ENCODE measurements at regions not wholly inside any gene's neighbourhood (a gene's known extent, or its start where the extent isn't known, plus 50 kb on each side); places are given as distances from the start of the nearest gene placed in this dataset.

- Histone ChIP-seq H3K36me3 (replicated peaks; ENCODE audit: low read depth, low read length) (no peaks in the 10 kb centered on the region), H3K9me3 (ENCODE audit: insufficient read depth, low read length) (no peaks in the 10 kb centered on the region), H3K27ac (ENCODE audit: low read length) (no peak overlapping the region), H3K27me3 (ENCODE audit: low read depth, low read length) (0 out of 2 replicates have a peak, but pooled peaks cover 8% of the 10 kb centered on the region), H3K79me2 (ENCODE audit: low read length) (no peaks in the 10 kb centered on the region), H3K4me2 (ENCODE audit: low read length) (no peak overlapping the region), H2AFZ (ENCODE audit: low read depth, low read length) (no peak overlapping the region), H3K9ac (ENCODE audit: low read length) (no peak overlapping the region), H4K20me1 (ENCODE audit: insufficient read depth, low read length) (no peaks in the 10 kb centered on the region), H3K4me3 (ENCODE audit: low read length) (no peak overlapping the region), H3K4me1 (ENCODE audit: low read length) (peaks cover 5% of the 10 kb centered on the region)
- TF ChIP-seq CTCF (IDR thresholded peaks at IDR 0.05; ENCODE audit: low read depth, low read length) (no peak), EZH2phosphoT487 (IDR thresholded peaks at IDR 0.05; ENCODE audit: low read depth) (no peak)
These were observed 634.1 kb upstream of the CADM1 start for GRCh38 chr11:116138280-116138679.

- Histone ChIP-seq H3K4me3 (ENCODE audit: low read length) (no peak overlapping the region), H3K9me3 (ENCODE audit: insufficient read depth, low read length) (no peaks in the 10 kb centered on the region), H3K36me3 (replicated peaks; ENCODE audit: low read depth, low read length) (no peaks in the 10 kb centered on the region), H3K9ac (ENCODE audit: low read length) (no peak overlapping the region), H3K4me1 (ENCODE audit: low read length) (peaks cover 5% of the 10 kb centered on the region), H4K20me1 (ENCODE audit: insufficient read depth, low read length) (no peaks in the 10 kb centered on the region), H3K27me3 (ENCODE audit: low read depth, low read length) (0 out of 2 replicates have a peak, but pooled peaks cover 8% of the 10 kb centered on the region), H3K79me2 (ENCODE audit: low read length) (no peaks in the 10 kb centered on the region), H2AFZ (ENCODE audit: low read depth, low read length) (no peak overlapping the region), H3K4me2 (ENCODE audit: low read length) (no peak overlapping the region), H3K27ac (ENCODE audit: low read length) (no peak overlapping the region)
- TF ChIP-seq CTCF (IDR thresholded peaks at IDR 0.05; ENCODE audit: low read depth, low read length), result no peak
- TF ChIP-seq EZH2phosphoT487 (IDR thresholded peaks at IDR 0.05; ENCODE audit: low read depth), result no peak
These were observed 633.5 kb upstream of the CADM1 start for GRCh38 chr11:116137753-116138152.

GRCh38 chr11:116136987-116137674 is 632.9 kb upstream of the CADM1 start:
- H3K36me3 ChIP-seq (replicated peaks; ENCODE audit: low read depth, low read length), result no peaks in the 10 kb centered on the region
- H3K79me2 ChIP-seq (ENCODE audit: low read length), result no peaks in the 10 kb centered on the region
- H3K27ac ChIP-seq (ENCODE audit: low read length), result no peak overlapping the region
- TF ChIP-seq EZH2phosphoT487 (IDR thresholded peaks at IDR 0.05; ENCODE audit: low read depth) (no peak), CTCF (IDR thresholded peaks at IDR 0.05; ENCODE audit: low read depth, low read length) (no peak)
- peaks cover 5% of the 10 kb centered on the region for H3K4me1 ChIP-seq (ENCODE audit: low read length)
- H4K20me1 ChIP-seq (ENCODE audit: insufficient read depth, low read length), result no peaks in the 10 kb centered on the region
- no peaks in the 10 kb centered on the region for H3K9me3 ChIP-seq (ENCODE audit: insufficient read depth, low read length)
- no peak overlapping the region for H3K4me3 ChIP-seq (ENCODE audit: low read length)
- H3K4me2 ChIP-seq (ENCODE audit: low read length), result no peak overlapping the region
- H3K27me3 ChIP-seq (ENCODE audit: low read depth, low read length), result 0 out of 2 replicates have a peak, but pooled peaks cover 8% of the 10 kb centered on the region
- H2AFZ ChIP-seq (ENCODE audit: low read depth, low read length), result no peak overlapping the region
- no peak overlapping the region for H3K9ac ChIP-seq (ENCODE audit: low read length)

- no peak for TF ChIP-seq EZH2phosphoT487 (IDR thresholded peaks at IDR 0.05; ENCODE audit: low read depth)
- TF ChIP-seq CTCF (IDR thresholded peaks at IDR 0.05; ENCODE audit: low read depth, low read length), result no peak
- Histone ChIP-seq H3K9ac (ENCODE audit: low read length) (no peak overlapping the region), H3K4me3 (ENCODE audit: low read length) (no peak overlapping the region), H3K4me1 (ENCODE audit: low read length) (peaks cover 5% of the 10 kb centered on the region), H3K27ac (ENCODE audit: low read length) (no peak overlapping the region), H4K20me1 (ENCODE audit: insufficient read depth, low read length) (no peaks in the 10 kb centered on the region), H2AFZ (ENCODE audit: low read depth, low read length) (no peak overlapping the region), H3K4me2 (ENCODE audit: low read length) (no peak overlapping the region), H3K79me2 (ENCODE audit: low read length) (no peaks in the 10 kb centered on the region), H3K9me3 (ENCODE audit: insufficient read depth, low read length) (no peaks in the 10 kb centered on the region), H3K36me3 (replicated peaks; ENCODE audit: low read depth, low read length) (no peaks in the 10 kb centered on the region), H3K27me3 (ENCODE audit: low read depth, low read length) (0 out of 2 replicates have a peak, but pooled peaks cover 4% of the 10 kb centered on the region)
These were observed 631.7 kb upstream of the CADM1 start for GRCh38 chr11:116135891-116136290.

All from OCI-LY3 (cell line).